Astrocyte of the spinal cord (primary cell): ENCODE measurements at regions not wholly inside any gene's neighbourhood (a gene's known extent, or its start where the extent isn't known, plus 50 kb on each side); places are given as distances from the start of the nearest gene placed in this dataset.

Experiments used
- DNase-seq: peaks from one replicate; pipeline ENCODE4 v3.0.0; 2011; ENCODE audit warnings: low read depth, low spot score
- H3K4me3 ChIP-seq: 2 replicates; pipeline ENCODE4 v1.5.1; 2011; ENCODE audit warnings: low read depth, mild to moderate bottlenecking, low read length, moderate library complexity
- in situ Hi-C: cut with HindIII; loops from 2 replicates; pipeline ENCODE4 v1.10.0; 2017; ENCODE audit warnings: low sequenced_read_pairs
- TF ChIP-seq, protein P1 (sequence below): IDR thresholded peaks from 2 replicates; pipeline ENCODE4 v1.5.1; 2012; ENCODE audit warnings: low read depth, mild to moderate bottlenecking, low read length, inconsistent platforms

DNA sequence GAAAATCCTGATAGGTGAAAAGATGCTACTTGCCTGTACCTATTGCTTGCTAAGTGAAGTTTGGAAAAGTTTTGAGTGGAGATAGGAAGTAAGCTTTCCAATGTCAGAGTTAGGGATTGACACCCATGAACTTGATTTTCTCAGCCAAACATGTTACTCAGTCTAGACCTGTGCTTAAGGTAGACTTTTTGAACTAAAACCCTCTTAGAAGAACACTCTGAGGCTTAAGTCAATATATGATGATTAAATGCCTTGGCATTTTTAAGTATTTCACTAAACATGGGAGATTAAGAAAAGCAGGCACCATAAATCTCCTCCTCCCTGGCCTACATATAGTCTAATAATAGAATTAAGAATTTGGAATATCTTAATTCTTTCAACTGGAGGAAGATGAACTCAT lies 785.6 kb upstream of the SOX9 start:
- in situ Hi-C loops = no loop called here
- no peak for DNase-seq
- no peak overlapping the region for H3K4me3 ChIP-seq
- TF ChIP-seq, protein P1, sequence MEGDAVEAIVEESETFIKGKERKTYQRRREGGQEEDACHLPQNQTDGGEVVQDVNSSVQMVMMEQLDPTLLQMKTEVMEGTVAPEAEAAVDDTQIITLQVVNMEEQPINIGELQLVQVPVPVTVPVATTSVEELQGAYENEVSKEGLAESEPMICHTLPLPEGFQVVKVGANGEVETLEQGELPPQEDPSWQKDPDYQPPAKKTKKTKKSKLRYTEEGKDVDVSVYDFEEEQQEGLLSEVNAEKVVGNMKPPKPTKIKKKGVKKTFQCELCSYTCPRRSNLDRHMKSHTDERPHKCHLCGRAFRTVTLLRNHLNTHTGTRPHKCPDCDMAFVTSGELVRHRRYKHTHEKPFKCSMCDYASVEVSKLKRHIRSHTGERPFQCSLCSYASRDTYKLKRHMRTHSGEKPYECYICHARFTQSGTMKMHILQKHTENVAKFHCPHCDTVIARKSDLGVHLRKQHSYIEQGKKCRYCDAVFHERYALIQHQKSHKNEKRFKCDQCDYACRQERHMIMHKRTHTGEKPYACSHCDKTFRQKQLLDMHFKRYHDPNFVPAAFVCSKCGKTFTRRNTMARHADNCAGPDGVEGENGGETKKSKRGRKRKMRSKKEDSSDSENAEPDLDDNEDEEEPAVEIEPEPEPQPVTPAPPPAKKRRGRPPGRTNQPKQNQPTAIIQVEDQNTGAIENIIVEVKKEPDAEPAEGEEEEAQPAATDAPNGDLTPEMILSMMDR = no peak

DNA sequence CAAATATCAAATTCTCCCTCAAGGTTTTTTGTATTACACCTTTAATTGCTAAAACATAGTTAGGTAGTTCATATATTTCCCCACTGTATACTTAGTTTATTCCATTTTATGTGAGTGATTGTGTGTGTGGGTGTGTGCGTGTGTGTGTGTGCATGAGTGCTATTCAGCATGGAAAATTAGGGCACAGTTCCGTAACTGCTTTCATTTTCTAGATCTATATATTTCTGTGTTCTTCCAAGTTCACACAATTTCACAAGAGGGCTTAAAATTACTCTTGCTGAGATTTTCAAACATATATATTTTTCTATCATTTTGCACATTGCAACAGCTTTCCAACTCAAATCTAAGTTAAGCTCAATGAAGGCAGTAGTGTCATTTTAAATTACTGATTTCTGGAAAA lies 782.9 kb upstream of the SOX9 start:
- in situ Hi-C loops = no loop called here
- DNase-seq = peak; percentile 29
- H3K4me3 ChIP-seq = no peak overlapping the region
- TF ChIP-seq, protein P1 = no peak

DNA sequence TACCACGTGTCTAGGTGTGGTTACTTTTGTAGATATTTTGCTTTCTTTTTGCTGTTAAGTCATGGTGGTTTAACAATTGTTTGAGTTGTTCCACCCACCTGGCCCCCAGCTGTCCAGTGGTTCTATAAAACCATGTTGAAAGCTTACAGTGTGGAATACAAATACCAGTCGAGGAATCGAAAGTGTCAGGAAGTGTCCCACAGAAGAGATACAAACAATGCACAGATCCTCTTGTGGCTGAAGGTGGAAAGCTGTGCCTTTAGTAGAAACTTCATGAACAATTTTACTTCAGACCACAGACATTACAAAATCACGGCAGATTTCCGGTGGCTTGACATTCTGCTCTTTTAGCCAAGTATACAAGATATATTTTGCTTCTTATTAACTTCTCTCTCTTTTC lies 782.4 kb upstream of the SOX9 start:
- TF ChIP-seq, protein P1 = no peak
- no peak overlapping the region for H3K4me3 ChIP-seq
- in situ Hi-C loops = no loop called here
- peak; percentile 60 for DNase-seq

DNA sequence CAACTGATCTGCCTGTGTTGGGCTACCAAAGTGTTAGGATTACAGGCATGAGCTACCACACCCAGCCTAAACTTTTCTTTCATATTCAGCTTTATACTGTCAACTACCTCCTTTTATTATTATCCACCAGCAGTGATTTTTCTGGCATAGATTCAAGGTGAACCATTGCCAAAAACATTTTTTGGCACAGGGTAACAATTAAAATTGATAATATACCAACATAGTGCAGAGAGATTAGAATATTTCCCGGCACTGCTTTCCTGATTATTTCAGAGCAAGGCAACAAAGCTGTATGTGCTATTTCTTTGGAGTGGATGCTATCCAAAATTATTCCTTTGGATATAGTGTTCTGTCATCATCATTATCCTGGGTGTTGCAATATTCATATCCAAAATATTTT lies 781.6 kb upstream of the SOX9 start:
- in situ Hi-C loops = no loop called here
- TF ChIP-seq, protein P1 = no peak

DNA sequence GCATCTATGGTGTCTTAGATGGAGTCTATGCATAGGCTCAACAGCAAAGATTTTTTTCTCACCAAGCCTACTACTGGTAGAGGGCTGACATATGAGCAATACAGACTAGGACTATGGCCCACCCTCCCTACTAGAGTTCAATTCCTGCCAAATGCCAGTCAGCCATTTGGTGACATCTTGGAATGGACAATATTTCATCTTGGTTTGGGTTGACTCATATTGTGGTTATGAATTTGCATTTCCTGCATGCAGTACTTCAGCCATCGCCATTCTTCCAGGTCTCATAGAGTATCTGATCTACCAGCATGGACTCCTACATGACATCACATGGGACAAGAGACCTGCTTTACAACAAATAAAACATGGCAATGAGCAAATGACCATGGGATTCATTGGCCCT lies 778.1 kb upstream of the SOX9 start:
- DNase-seq = peak; percentile 10
- no peak overlapping the region for H3K4me3 ChIP-seq
- TF ChIP-seq, protein P1 = no peak
- in situ Hi-C loops = no loop called here

More for the DNA sequence above, 781.6 kb upstream of the SOX9 start:
- no peak overlapping the region for H3K4me3 ChIP-seq
- DNase-seq = no peak

DNA sequence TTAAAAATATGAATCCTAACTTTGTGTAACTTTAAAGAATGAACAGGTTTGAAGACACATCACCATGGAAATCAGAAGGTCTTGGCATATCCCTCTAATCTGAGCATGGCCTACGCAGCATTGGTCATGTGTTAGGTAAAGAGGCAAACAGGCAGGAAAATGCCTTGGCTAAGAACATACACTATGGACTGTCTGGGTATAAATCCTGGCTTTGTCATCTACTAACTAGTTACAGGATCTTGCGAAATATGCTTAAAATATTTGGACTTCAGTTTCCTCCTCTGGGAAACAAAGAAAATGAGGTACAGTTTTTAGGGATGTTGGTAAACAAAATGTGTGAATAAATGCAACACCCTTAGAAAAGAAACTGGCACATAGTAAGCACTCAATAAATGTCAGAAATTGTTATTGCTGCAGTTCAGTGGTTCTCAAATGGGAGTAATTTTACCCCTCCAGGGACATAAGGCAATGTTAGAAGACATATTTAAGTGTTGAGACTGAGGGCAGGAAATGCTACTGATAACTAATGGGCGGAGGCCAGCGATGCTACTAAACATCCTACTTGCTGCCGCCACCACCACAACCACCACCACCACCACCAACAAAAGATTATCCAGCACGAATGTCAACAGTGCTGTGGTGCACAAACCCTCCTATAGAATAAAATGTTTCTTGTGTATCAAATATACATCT lies 770.8 kb upstream of the SOX9 start:
- no peak for DNase-seq
- in situ Hi-C loops = no loop called here
- TF ChIP-seq, protein P1 = no peak
- no peak overlapping the region for H3K4me3 ChIP-seq
